HCT116 (cell line): ENCODE measurements at regions not wholly inside any gene's neighbourhood (a gene's known extent, or its start where the extent isn't known, plus 50 kb on each side); places are given as distances from the start of the nearest gene placed in this dataset.
"Not testable (repeated sequence)": the region's sequence is repeated elsewhere in the genome, so short reads cannot be mapped to it uniquely, and the experiment has no call there.

Source experiments
- ATAC-seq: fragments of 200-7000 bp; cut with Tn5 transposase; 2 replicates; pipeline ENCODE4 v1.9.1; 2020; ENCODE audit warnings: mild to moderate bottlenecking, moderate library complexity
- BruUV-seq: library from RNA; stranded (reverse); fragments of 400-500 nt; replicated peaks from 2 replicates; lab custom pipeline; 2021; lab: Mats Ljungman, UMichigan
- CTCF ChIA-PET: fragments of 300-600 bp; sonication (Branson Sonifier 250); formaldehyde crosslinking; loops from one replicate; lab custom pipeline; 2021; ENCODE audit warnings: antibody characterized with exemption; lab: Charles Lee
- POLR2A ChIA-PET: fragments of 300-600, 350-600 bp; sonication (Branson Sonifier 250); formaldehyde crosslinking; loops from one replicate; lab custom pipeline; 2021; ENCODE audit warnings: antibody characterized with exemption; lab: Charles Lee
- RAD21 ChIA-PET, 2 experiments: fragments of 300-600 bp; sonication (Branson Sonifier 250); formaldehyde crosslinking; loops; one replicate each; lab custom pipeline; 2023; ENCODE audit warnings: low total read pairs in 2 of 2; ENCODE audit not compliant: uncharacterized antibody in 2 of 2, unreplicated experiment in 2 of 2, low non-redundant PET in 1 of 2; lab: Charles Lee
- DNase-seq: peaks from one replicate; pipeline ENCODE4 v3.0.0-alpha.2; 2010; ENCODE audit warnings: low read depth, low spot score
- H2AFZ ChIP-seq: fragments of 200-600 bp; shearing (Covaris generic), sonication (generic); 2 replicates; pipeline ENCODE4 v1.6.1; 2017; ENCODE audit warnings: low read depth, mixed run types, mixed read lengths, antibody characterized with exemption, low read length; ENCODE audit not compliant: poor library complexity, severe bottlenecking
- H3K27ac ChIP-seq: 2 replicates; pipeline ENCODE4 v1.5.1; 2012; ENCODE audit warnings: low read depth, low read length
- H3K27me3 ChIP-seq: fragments of 200-600 bp; sonication (generic); 2 replicates; pipeline ENCODE4 v1.6.1; 2016; ENCODE audit warnings: mixed run types, low read length, mixed read lengths; ENCODE audit not compliant: insufficient read depth
- H3K36me3 ChIP-seq, 2 experiments: fragments of 200-500 bp in 1 of 2; fragments of 200-600 bp in 1 of 2; sonication (Bioruptor generic) in 1 of 2; sonication (generic) in 1 of 2; 2 replicates each; pipeline versions ENCODE4 v1.5.1 to v1.6.1; 2014 to 2016; ENCODE audit warnings: low read length in 2 of 2, inconsistent platforms in 1 of 2, mixed read lengths in 1 of 2, mixed run types in 1 of 2; ENCODE audit not compliant: insufficient read depth in 2 of 2, control insufficient read depth in 1 of 2
- H3K4me1 ChIP-seq, 2 experiments: fragments of 200-600 bp in 1 of 2; sonication (generic) in 1 of 2; 2 replicates each; pipeline versions ENCODE4 v1.5.1 to v1.6.1; 2012 to 2017; ENCODE audit warnings: low read length in 2 of 2, inconsistent platforms in 1 of 2, mild to moderate bottlenecking in 1 of 2, mixed read lengths in 1 of 2, mixed run types in 1 of 2, moderate library complexity in 1 of 2; ENCODE audit not compliant: insufficient read depth in 2 of 2, control insufficient read depth in 1 of 2
- H3K4me2 ChIP-seq: fragments of 200-600 bp; sonication (generic); 2 replicates; pipeline ENCODE4 v1.6.1; 2017; ENCODE audit warnings: mixed run types, low read length, mixed read lengths
- H3K4me3 ChIP-seq, 2 experiments: fragments of 200-600 bp in 1 of 2; sonication (generic) in 1 of 2; replicated peaks in 1 of 2; 2 replicates each; pipeline ENCODE4 v1.5.1; 2011 to 2016; ENCODE audit warnings: low read length in 2 of 2, control low read depth in 1 of 2, low read depth in 1 of 2, mild to moderate bottlenecking in 1 of 2, mixed read lengths in 1 of 2, mixed run types in 1 of 2
- H3K79me2 ChIP-seq: fragments of 200-600 bp; sonication (generic); 2 replicates; pipeline ENCODE4 v1.6.1; 2017; ENCODE audit warnings: mild to moderate bottlenecking, mixed run types, low read length, moderate library complexity, mixed read lengths; ENCODE audit not compliant: insufficient read depth
- H3K9ac ChIP-seq: fragments of 200-600 bp; sonication (generic); 2 replicates; pipeline ENCODE4 v1.6.1; 2016; ENCODE audit warnings: low read length, mixed read lengths
- H3K9me2 ChIP-seq: fragments of 200-600 bp; sonication (generic), shearing (Covaris generic); 2 replicates; pipeline ENCODE4 v1.6.1; 2017; ENCODE audit warnings: mixed run types, mild to moderate bottlenecking, moderate library complexity; ENCODE audit not compliant: insufficient read depth
- H3K9me3 ChIP-seq, 2 experiments: fragments of 200-500 bp in 1 of 2; fragments of 200-600 bp in 1 of 2; sonication (Bioruptor generic) in 1 of 2; sonication (generic) in 1 of 2; 2 replicates each; pipeline ENCODE4 v1.6.1; 2014 to 2017; ENCODE audit warnings: low read length in 2 of 2, mixed read lengths in 2 of 2, inconsistent platforms in 1 of 2, low read depth in 1 of 2, mild to moderate bottlenecking in 1 of 2, mixed run types in 1 of 2, moderate library complexity in 1 of 2; ENCODE audit not compliant: control insufficient read depth in 1 of 2, insufficient read depth in 1 of 2
- H4K20me1 ChIP-seq: fragments of 200-600 bp; sonication (generic), shearing (Covaris generic); 2 replicates; pipeline ENCODE4 v1.6.1; 2017; ENCODE audit warnings: mixed run types, mild to moderate bottlenecking, moderate library complexity; ENCODE audit not compliant: insufficient read depth
- CBX3 ChIP-seq: IDR thresholded peaks from 2 replicates; pipeline ENCODE4 v1.6.1; 2012; ENCODE audit warnings: low read depth
- EGR1 ChIP-seq: IDR thresholded peaks from 2 replicates; pipeline ENCODE4 v1.6.1; 2012; ENCODE audit warnings: low read depth
- ELF1 ChIP-seq: IDR thresholded peaks from 2 replicates; pipeline ENCODE4 v1.6.1; 2012; ENCODE audit warnings: low read depth, borderline replicate concordance
- EZH2 ChIP-seq: fragments of 200-600 bp; sonication (generic); IDR thresholded peaks from 2 replicates; pipeline ENCODE4 v1.6.1; 2017; ENCODE audit warnings: antibody characterized with exemption, mixed run types
- FOSL1 ChIP-seq: IDR thresholded peaks from 2 replicates; pipeline ENCODE4 v1.6.1; 2012; ENCODE audit warnings: low read depth
- JUND ChIP-seq: IDR thresholded peaks from 2 replicates; pipeline ENCODE4 v1.6.1; 2012
- POLR2AphosphoS5 ChIP-seq: IDR thresholded peaks from 2 replicates; pipeline ENCODE4 v1.6.1; 2011; ENCODE audit warnings: mild to moderate bottlenecking, low read depth, low read length, moderate library complexity
- RAD21 ChIP-seq: IDR thresholded peaks from 2 replicates; pipeline ENCODE4 v1.6.1; 2012; ENCODE audit warnings: low read depth, mild to moderate bottlenecking
- SIN3A ChIP-seq: IDR thresholded peaks from 2 replicates; pipeline ENCODE4 v1.6.1; 2012; ENCODE audit warnings: low read depth
- SRF ChIP-seq: IDR thresholded peaks from 2 replicates; pipeline ENCODE4 v1.6.1; 2012; ENCODE audit warnings: low read depth
- TCF7L2 ChIP-seq: IDR thresholded peaks from 2 replicates; pipeline ENCODE4 v1.7.0; 2011; ENCODE audit warnings: borderline replicate concordance, inconsistent platforms; ENCODE audit not compliant: insufficient read depth, insufficient read length; ENCODE audit errors: extremely low read depth
- ZFX ChIP-seq: fragments of 450-650 bp; IDR thresholded peaks from 2 replicates; pipeline ENCODE4 v1.6.1; 2017
- ZNF274 ChIP-seq: fragments of 200-500 bp; sonication (Bioruptor generic); IDR thresholded peaks from 2 replicates; pipeline ENCODE4 v1.6.1; 2014; ENCODE audit warnings: mild to moderate bottlenecking, low read depth, low read length, inconsistent platforms
- intact Hi-C: fragments of 100-400 bp; cut with micrococcal nuclease; formaldehyde crosslinking; loops from 2 replicates; pipeline ENCODE4 v1.10.0; 2022
- TF ChIP-seq, protein P1 (sequence below): IDR thresholded peaks from 2 replicates; pipeline ENCODE4 v1.6.1; 2012; ENCODE audit warnings: low read depth
- TF ChIP-seq, protein P2 (sequence below), 3 experiments: fragments of 200-600 bp in 1 of 3; sonication (generic) in 1 of 3; IDR thresholded peaks in 2 of 3; conservative IDR thresholded peaks in 1 of 3; 2 replicates each; pipeline ENCODE4 v1.5.1; 2012 to 2017; ENCODE audit warnings: low read depth in 2 of 3, low read length in 2 of 3, antibody characterized with exemption in 1 of 3, borderline replicate concordance in 1 of 3, control low read depth in 1 of 3, mild to moderate bottlenecking in 1 of 3, mixed read lengths in 1 of 3, mixed run types in 1 of 3, moderate library complexity in 1 of 3; ENCODE audit not compliant: insufficient read depth in 1 of 3
- TF ChIP-seq, protein P3 (sequence below): IDR thresholded peaks from 2 replicates; pipeline ENCODE4 v1.6.1; 2012

DNA sequence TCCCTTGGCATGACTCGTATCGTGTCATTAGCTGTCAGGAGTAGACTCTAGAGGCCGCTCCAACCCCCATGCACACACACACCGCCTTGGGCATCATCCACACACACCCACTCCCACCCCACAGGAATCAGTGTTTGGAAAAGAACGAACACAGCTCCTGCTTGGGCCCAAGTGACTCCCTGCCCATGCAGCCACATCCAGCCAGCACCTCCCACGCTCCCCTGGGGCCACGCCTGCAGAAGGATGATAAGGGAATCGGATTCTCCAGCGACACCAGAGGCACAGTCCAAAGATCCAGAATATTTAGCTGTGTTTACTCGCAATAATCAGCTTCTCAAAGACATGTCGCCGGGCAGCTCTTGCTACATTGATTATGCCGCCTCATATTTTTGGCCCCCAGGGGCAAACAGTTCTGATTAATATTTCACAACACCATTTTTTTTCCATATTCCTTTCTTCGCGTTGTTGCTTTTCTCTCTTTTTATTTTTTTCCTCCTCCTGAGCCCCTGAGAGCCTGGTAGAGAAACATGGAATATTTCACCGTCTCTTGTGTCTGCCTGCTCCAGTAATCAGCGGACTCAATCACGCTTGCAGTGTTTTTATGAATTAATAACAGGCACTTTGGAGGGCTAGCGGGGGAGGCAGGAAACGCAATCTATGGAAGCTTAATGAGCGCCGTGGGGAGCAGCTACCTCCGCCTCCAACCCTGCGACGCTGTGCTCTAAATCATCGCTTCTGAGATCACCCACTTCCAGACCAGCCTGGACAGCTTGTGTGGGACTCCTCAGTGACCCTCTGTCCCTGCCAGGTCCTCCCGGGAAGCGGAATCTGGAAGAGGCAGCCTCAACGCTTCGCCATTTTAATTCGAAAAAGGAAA, 221.4 kb downstream of the TLE3 start:
- Histone ChIP-seq H3K9ac (no peak overlapping the region), H2AFZ (no peak overlapping the region), H3K4me1 (no peaks in the 10 kb centered on the region), H3K9me3 (no peaks in the 10 kb centered on the region; a peak in 1 of 4 replicates), H4K20me1 (no peaks in the 10 kb centered on the region), H3K79me2 (no peaks in the 10 kb centered on the region), H3K36me3 (no peaks in the 10 kb centered on the region), H3K27me3 (no peaks in the 10 kb centered on the region), H3K27ac (no peak overlapping the region), H3K4me2 (no peak overlapping the region), H3K4me3 (no peak overlapping the region), H3K9me2 (no peaks in the 10 kb centered on the region)
- DNase-seq, result no peak
- ChIA-PET CTCF (no interaction called here), RAD21 (no interaction called here), POLR2A (no interaction called here)
- intact Hi-C loops, result no loop called here
- BruUV-seq, result no TSS peak
- TF ChIP-seq SRF, result no peak
- no peak for TF ChIP-seq ELF1
- TF ChIP-seq ZFX, result no peak
- no peak for TF ChIP-seq CBX3
- no peak for TF ChIP-seq FOSL1
- TF ChIP-seq RAD21, result no peak
- TF ChIP-seq, protein P1, sequence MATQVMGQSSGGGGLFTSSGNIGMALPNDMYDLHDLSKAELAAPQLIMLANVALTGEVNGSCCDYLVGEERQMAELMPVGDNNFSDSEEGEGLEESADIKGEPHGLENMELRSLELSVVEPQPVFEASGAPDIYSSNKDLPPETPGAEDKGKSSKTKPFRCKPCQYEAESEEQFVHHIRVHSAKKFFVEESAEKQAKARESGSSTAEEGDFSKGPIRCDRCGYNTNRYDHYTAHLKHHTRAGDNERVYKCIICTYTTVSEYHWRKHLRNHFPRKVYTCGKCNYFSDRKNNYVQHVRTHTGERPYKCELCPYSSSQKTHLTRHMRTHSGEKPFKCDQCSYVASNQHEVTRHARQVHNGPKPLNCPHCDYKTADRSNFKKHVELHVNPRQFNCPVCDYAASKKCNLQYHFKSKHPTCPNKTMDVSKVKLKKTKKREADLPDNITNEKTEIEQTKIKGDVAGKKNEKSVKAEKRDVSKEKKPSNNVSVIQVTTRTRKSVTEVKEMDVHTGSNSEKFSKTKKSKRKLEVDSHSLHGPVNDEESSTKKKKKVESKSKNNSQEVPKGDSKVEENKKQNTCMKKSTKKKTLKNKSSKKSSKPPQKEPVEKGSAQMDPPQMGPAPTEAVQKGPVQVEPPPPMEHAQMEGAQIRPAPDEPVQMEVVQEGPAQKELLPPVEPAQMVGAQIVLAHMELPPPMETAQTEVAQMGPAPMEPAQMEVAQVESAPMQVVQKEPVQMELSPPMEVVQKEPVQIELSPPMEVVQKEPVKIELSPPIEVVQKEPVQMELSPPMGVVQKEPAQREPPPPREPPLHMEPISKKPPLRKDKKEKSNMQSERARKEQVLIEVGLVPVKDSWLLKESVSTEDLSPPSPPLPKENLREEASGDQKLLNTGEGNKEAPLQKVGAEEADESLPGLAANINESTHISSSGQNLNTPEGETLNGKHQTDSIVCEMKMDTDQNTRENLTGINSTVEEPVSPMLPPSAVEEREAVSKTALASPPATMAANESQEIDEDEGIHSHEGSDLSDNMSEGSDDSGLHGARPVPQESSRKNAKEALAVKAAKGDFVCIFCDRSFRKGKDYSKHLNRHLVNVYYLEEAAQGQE, result no peak
- no peak for TF ChIP-seq ZNF274
- TF ChIP-seq, protein P2, sequence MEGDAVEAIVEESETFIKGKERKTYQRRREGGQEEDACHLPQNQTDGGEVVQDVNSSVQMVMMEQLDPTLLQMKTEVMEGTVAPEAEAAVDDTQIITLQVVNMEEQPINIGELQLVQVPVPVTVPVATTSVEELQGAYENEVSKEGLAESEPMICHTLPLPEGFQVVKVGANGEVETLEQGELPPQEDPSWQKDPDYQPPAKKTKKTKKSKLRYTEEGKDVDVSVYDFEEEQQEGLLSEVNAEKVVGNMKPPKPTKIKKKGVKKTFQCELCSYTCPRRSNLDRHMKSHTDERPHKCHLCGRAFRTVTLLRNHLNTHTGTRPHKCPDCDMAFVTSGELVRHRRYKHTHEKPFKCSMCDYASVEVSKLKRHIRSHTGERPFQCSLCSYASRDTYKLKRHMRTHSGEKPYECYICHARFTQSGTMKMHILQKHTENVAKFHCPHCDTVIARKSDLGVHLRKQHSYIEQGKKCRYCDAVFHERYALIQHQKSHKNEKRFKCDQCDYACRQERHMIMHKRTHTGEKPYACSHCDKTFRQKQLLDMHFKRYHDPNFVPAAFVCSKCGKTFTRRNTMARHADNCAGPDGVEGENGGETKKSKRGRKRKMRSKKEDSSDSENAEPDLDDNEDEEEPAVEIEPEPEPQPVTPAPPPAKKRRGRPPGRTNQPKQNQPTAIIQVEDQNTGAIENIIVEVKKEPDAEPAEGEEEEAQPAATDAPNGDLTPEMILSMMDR (IDR thresholded peaks at IDR 0.05 in 2 of 3, conservative IDR thresholded peaks at IDR 0.05 in 1 of 3; ENCODE audit: borderline replicate concordance in 1 of 3, insufficient read depth in 1 of 3, low read depth in 2 of 3, low read length in 2 of 3), result no peak
- TF ChIP-seq JUND, result no peak
- TF ChIP-seq SIN3A, result no peak
- TF ChIP-seq, protein P3, sequence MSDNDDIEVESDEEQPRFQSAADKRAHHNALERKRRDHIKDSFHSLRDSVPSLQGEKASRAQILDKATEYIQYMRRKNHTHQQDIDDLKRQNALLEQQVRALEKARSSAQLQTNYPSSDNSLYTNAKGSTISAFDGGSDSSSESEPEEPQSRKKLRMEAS, result no peak
- no peak for TF ChIP-seq EGR1
- TF ChIP-seq POLR2AphosphoS5, result no peak
- no peak for TF ChIP-seq EZH2
- TF ChIP-seq TCF7L2, result no peak
- no peak for ATAC-seq

DNA sequence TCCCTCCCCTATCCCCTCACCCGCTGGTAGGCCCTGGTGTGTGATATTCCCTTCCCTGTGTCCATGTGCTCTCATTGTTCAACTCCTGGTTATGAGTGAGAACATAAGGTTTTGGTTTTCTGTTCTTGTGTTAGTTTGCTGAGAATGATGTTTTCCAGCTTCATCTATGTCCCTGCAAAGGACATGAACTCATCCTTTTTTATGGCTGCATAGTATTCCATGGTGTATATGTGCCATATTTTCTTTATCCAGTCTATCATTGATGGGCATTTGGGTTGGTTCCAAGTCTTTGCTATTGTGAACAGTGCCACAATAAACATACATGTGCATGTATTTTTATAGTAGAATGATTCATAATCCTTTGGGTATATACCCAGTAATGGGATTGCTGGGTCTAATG, 217.8 kb downstream of the TLE3 start:
- H3K36me3 ChIP-seq, RAD21 ChIA-PET, POLR2A ChIA-PET, ATAC-seq, BruUV-seq, H3K27ac ChIP-seq, intact Hi-C loops, H3K9me3 ChIP-seq, H3K27me3 ChIP-seq, H3K4me2 ChIP-seq, H4K20me1 ChIP-seq, CTCF ChIA-PET, H3K4me1 ChIP-seq, DNase-seq, H3K79me2 ChIP-seq, H2AFZ ChIP-seq, H3K9me2 ChIP-seq, H3K9ac ChIP-seq, H3K4me3 ChIP-seq: not testable (repeated sequence)
